ENCODE measurements at regions not wholly inside any gene's neighbourhood (a gene's known extent, or its start where the extent isn't known, plus 50 kb on each side); places are given as distances from the start of the nearest gene placed in this dataset.

GRCh38 chr3:177300039-177300833 is 103.0 kb upstream of the TBL1XR1 start:
- TF ChIP-seq POU6F1 (CRISPR knock-in tag; IDR thresholded peaks at IDR 0.05; ENCODE audit: borderline replicate concordance, low read depth) (no peak), ESRRG (CRISPR knock-in tag; IDR thresholded peaks at IDR 0.05) (no peak), CREB5 (CRISPR knock-in tag; IDR thresholded peaks at IDR 0.05; ENCODE audit: low read depth) (no peak)

All from SK-N-SH treated with all-trans-retinoic acid at 6 μM for 48 hours (cell line).